ENCODE measurements at regions not wholly inside any gene's neighbourhood (a gene's known extent, or its start where the extent isn't known, plus 50 kb on each side); places are given as distances from the start of the nearest gene placed in this dataset.
"Not testable (repeated sequence)": the region's sequence is repeated elsewhere in the genome, so short reads cannot be mapped to it uniquely, and the experiment has no call there.

DNA sequence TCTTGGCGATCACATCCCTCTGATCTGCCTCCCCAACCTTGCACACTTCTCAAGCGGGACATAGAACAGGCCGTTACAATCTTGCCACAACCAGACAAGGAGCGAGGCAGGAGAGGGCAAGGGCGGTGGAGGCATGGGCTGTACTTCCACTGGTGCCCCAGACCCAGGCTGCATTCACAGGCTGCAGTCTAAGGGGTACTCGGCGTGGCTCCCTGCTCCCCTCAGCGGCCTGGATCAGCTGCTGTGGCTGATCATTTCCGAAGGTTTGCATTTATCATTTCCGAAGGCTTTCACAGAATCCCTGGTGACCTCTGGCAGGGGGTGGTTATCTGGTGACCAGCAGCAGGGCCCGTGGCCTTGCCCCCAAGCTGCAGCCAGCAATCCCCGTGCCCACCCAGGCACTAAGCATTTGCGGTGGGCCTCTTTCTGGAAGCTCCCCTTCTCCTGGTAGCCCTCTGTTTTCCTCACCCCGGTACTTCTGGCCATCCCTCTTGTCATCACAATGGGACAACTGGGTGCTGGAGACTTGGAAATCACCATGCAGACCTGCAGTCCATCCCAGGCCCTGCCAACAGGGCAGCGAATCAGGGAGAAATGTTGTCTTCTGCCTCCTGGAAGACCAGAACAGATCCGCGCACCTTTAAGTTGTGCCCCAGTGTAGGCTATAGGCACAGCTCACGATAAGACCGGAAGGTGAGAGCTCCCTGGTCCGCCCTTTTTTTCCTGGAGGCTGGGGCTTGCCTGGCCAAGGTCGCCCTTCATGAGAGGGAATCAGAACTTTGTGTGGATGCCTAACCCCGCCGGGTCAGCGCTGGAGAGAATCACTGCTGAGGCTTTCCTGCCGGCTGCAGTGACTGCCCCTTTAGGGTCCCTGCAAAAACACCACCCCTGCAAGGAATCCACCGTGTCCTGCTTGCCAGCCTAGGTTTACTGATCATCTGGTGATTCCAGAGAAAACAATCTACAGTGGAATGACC is 1739.1 kb downstream of the TP53TG3F start:
- DNase-seq, result no peak

DNA sequence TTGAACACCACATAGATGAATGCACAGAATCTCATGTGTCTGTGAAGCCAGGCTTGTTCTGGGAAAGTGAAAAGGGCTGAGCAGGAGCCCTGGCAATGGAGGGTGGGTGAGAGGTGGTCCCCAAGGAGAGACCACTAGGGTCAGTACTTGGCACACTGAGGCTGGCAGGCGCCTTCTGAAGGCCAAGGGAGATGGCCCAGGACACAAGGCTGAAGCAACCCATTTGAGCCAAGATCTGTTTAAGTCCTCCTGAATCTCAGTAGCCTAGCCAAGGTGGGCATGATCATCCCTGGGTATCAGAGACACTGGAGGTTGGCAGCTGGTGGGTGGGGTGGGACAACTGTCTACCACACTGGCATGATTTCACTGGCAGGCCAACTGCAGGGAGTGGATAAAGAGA is 1741.2 kb downstream of the TP53TG3F start:
- no peak for DNase-seq

DNA sequence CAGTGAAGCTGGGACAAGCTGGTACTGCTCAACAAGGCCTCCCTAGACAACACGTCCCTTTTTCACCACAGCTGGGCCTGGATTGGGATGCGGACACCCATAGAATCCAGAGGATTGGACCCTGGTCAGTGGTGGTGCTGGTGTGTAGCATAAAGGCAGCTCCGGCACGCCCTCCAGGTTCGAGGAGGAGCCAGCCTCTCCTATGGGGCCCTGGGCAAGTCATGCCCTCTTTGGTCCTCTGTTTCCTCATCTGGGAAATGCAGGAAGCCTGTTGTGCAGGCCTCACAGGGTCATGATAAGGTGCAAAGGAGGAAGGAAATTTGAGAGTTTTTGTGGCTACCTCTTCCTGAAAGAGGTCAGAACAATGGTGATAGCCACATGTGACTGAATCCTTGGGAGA is 1741.7 kb downstream of the TP53TG3F start:
- DNase-seq, result no peak

DNA sequence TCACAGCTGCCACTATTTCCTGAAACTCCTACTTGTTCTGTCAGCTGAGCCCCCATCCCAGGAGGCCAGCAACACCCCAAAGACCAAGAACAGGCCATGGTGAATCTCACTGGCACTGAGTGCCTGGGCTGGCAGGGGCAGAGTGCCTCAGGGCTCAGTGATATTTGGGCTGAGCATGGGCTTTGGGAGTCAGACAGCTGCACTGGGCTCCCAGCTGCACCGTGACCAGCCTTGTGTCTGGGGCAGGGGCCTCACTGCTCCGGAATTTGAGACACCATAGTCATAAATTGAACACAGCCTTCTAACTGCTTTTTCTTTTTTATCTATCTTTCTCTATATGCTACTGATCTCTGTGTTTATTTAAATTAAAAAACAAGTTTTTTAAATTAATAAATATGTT is 1744.2 kb downstream of the TP53TG3F start:
- no peak for DNase-seq

DNA sequence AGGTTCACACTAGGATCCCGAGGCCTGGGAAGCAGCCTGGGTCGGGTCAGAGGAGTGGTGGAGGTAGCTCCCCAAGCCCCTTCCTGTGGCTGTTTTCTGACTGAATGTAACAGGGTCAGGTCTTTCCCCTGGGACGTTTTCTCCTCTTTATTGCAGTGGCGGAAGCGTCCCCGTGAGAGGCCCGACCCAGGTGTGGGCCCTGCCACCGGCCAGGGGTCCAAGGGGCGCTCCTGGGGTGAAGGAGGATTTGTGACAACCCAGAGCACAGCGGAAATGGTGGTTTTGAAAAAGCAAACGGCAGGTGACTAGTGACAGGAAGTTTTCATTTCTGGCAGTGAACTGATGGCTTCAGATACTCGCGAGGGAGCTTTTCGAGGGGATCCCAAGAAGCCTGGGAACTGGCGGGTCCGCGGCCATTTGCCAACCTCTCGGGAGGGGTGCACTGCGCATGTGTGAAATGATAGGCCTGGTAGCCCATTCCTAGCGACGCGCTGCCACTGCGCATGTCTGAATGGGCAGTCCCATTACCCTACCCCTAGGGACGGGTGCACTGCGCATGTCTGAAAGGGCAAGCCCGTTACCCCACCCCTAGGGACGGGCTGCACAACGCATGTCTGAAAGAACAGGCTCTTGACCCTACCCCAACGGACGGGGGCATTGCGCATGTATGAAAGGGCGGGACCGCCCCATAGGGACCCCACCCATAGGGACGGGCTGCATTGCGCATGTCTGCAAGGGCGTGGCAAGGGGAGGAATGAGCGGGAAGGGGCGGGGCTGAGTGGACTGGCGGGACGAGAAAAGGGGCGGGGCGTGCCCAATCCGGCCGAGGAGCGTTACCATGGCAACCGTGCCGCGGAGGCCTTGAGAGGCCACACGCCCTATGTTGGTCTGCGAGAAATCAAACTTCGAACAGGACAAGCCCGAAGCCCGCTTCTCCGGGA is 1747.9 kb downstream of the TP53TG3F start:
- no peak for DNase-seq

DNA sequence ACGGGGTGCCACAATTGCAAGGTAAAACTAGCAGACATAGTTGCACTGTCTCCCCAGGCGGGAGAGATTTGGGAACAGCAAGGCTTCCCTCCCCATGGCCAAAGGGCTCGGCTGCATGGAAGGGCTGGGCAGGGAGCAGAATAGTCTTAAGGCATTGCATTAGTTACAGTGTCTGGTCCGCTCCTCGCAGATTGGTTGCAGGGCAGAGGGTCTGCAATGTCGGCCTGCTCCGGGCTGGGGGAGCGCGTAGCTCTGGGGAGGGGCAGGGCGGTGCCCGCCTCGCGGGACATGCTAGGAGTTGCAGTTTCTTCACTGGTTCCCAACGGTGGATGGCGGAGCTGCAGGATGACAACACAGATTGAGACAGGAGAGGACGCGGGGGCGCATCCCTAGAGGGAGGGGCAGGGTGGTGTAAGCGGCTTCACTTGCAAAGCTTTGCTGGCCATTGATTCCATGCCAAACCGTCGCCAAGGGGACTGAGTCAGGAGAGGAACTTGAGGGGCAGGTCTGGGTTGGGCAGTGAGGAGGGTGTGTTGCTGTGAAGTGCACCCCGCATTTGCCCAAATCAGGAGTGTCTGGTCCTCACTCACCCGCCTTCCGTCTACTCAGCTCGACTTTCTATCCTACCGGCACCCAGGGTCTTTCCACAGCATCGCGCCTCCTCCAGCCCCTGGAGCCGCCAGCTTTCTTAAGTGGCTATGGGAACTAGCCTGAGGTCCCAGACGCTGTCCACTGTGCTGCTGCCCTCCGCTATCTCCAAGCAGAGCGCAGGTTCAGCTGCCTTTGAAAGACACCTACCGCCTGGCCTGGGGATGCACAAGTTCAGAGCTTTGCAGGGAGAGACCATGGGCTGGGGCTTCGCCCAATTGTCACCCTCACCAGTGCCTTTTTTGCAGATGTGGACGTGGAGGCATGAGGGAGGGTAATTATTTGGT is 1748.9 kb downstream of the TP53TG3F start:
- DNase-seq, result no peak

DNA sequence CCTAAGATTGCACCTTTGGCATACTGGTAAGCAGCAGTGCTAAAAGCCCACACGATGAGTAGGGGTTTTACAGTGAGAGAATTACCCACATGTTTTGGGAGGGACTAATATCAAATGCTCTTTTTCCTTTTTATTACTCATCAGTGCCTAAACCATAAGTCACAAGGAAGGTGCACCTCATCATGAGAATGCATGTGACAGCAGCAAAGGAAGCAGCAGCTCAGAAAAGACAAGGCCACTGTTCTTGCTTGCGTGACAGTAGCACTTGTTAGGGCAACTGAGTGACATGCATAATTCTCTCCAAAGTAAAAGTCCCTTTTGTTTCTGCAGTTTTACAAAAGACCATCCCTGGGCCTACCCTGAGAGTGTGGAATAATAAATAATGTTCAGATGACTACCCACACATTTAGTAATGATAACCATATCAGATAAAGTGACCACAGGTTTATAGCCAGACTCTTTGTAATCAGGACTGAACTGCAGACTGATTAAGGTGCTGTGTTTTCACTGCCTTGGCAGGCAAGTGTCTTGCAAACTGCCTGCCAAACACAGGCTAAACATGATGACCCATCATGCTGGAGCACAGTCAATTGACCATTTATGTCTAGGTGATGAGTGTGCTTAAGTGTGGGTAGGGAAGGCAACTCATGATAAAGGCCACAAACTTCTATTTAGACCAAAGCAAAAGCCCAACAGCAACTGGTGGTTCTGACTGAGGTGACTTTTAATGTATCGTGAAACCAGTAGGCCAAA is 1751.4 kb downstream of the TP53TG3F start:
- peak; percentile 19 for DNase-seq

DNA sequence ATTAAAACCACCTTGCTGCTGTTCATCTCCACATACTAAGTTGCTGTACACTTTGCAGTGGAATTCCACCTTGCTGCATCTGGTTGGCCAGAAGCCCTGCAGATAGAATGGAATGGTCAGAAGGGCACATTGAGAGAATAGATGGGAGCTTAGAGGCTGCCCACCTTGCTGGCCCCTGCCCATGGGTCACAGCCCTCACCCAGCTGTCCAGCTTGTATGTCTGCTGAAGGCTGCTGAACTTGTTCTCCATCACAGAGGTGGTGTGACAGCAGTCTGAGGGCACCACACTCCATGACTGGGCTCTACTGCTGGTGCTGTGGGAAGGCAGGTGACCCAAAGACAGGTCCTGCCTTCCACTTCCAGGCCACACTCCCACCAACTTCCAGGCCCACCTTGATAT is 1755.4 kb downstream of the TP53TG3F start:
- no peak for DNase-seq

DNA sequence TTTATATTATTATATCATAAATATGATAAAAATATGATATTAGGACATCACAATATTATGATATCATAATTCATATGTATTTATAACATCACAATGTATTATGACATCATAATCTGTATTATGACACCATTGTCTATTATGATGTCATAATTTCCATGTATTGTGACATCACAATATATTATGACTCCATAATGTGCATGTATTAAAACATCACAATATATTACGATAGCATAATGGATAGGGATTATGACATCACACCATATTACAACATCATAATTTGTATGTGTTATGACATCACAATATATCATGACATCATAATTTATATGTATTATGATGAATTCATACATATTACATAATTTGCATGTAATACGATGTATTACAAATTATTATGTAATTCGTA is 1755.9 kb downstream of the TP53TG3F start:
- DNase-seq, result no peak

DNA sequence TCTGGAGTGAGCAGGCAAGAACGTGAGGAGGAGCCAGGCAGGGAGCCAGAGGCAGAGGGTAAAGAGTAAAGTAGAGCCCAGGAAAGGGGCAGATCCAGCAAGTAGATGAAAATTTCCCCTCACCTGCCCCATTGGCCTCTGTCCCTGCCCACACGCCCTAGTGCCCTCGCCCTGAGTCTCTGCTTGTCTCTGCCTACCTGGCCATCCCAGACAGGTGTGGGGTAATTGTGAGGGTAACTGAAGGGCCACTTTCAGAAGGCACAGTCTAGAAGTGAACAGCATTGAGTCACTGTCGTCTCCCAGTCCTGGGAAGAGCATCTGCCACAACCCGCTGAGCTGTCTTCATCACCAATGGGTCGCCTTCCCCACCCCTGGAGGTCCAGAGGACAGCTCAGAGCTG is 1756.8 kb downstream of the TP53TG3F start:
- DNase-seq, result not testable (repeated sequence)

DNA sequence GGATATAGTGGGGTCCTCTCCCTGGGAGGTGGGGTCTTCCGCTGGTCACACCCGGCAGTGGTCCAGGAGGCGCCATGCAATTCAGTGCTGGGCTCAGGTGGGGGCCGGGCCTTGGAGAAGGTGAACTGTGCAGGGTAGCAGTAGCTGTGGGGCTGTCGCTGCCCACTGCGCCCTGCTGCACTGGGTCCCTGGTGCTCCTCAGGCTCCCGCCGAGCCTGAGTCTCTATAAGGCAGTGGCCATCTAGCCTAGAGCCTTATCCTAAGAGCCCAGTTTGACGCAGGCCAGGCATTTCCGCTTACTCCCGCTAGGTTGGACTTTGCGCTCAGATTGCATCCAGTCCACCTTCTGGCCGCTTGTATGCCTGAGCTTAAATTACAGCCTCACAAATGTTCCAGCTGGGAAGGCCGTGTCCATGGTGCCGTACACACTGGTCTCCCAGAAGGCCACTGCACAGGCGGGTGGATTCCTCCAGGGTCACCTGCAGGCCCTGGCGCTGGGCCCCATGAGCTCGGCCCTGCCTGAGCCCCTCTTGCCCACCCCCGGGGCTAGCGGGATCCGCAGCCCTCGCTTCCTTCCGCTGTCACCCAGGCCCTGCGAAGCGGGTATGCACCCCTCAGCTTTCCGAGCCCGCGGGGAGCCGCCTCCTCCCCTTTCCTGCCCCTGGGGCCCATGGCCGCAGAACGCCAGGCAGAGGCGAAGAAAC is 1762.2 kb downstream of the TP53TG3F start:
- DNase-seq, result no peak

DNA sequence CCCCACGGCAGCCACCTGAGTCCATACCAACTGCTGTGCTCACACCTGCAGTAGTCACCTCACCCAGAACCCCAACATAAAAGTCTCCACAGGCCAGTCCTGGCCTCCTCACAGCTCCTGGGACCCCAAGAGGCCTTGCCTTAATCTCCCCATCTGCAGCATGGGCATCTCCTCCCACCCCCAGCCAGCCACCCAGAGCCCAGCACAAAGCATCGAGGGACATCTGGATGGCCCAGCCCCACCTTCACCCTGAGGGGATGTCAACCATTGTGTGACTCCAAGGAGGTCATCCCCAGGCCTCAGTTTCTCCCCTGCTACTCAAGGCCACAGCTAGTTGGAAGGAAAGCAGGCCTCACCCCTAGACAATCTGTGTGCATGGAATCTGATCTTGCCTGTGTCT is 1775.3 kb downstream of the TP53TG3F start:
- no peak for DNase-seq

DNA sequence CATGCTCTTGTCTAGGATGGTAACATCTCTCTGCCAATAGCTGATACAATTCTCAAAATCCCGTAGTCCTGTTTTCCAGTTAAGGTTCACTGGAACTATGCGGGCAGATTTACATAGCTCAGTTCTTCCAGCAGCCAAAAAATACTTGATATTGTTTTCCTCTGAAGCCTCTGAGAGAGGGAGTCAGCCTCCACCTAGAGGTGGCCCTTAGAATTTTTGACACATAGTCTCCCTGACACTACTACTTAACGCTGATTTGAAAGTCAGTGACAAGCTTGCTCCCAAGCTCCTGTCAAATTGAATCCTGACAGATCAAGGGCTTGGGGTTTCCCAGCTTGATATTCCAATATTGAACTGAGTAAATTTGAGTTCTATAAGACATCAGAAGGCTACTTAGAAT is 1780.1 kb downstream of the TP53TG3F start:
- DNase-seq, result no peak

DNA sequence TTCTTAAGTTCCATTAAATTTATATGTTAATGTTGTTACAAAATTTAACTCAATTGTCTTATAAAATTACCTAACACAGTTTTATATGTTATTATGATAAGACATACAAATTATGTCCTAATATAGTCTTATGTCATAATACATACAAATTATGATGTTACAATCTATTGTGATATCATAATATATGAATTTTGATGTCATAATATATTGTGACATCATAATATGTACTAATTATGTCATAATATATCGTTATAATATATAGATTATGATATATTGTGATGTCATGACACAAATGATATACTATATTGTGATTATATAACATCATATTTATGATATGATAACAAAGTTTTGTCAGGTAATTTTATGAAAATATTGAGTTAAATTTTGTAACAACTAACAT is 1789.6 kb downstream of the TP53TG3F start:
- DNase-seq, result no peak

DNA sequence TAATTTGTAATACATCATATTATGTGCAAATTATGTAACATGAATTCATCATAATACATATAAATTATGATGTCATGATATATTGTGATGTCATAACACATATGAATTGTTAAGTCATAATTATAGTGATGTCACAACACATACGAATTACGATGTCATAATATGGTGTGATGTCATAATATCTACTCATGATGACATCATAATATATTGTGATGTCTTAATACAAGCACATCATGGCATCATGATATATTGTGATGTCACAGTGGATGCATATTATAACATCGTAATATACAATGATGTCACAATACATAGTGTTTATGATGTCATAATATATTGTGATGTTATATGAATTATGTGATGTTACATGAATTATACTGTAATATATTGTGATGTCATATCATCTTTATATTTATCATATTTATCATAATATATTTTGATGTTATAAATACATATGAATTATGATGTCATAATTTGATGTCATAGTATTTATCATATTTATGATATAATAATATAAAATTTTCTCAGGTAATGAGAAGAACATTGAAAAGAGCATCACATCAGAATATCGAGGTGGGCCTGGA is 1793.0 kb downstream of the TP53TG3F start:
- DNase-seq, result no peak

DNA sequence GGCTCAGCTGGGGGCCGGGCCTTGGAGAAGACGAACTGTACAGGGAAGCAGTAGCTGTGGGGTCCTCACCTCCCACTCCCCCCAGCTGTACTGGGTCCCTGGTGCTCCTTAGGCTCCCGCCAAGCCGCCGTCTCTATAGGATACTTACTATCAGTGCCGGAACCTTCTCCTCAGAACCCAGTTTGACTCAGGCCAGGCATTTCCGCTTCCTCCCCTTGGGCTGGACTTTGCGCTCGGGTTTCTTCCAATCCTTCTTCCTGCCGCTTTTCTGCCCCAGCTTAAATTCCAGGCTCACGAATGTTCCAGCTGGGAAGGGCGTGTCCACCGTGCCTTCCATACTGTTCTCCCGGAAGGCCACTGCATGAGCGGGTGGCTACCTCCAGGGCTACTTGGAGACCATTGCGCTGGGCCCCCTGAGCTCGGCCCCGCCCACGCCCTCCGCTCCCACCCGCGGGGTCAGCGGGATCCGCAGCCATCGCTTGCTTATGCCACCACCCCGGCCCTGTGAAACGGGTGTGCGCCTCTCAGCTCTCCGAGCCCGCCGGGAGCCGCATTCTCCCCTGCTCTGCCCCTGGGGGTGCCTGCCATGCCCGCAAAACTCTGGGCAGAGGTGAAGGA is 1795.9 kb downstream of the TP53TG3F start:
- DNase-seq, result no peak

DNA sequence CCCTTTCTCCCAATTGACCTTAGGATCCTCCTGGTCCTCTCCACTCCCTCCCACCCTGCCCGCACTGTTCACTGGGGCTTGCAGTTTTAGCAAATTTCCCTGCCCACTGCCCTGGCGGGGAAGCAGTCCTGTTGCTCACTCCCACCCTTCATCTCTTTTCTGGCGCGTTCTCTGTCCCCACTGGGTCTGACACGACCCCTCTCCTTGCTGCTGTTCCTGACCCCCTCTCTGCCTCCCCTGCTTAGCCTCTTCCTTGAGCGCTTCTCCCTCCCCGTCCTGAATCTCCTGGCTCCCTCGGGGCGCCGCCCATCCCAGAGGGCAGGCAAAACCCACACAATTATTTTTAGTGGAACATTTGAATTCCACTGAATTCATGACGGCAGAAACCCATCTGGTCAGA is 1796.4 kb downstream of the TP53TG3F start:
- no peak for DNase-seq

DNA sequence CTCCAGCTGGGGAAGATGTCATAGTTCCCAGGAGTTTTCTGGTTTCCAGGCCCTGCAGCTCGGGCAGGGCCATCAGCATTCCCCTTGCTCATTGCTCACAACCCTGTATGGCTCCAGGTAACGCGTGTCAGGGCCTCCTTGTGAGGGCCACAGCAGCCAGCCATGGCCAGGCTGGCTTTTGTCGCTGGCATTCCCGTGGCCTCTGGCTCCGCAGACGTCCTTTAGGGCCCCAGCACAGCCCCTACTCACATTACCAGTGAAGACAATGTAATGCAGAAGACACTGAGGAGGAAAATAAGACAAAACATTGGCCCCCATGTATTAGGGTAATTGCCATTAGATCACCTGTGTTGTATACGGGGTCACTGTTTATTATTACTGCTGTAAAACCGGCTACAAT is 1799.0 kb downstream of the TP53TG3F start:
- DNase-seq, result no peak

DNA sequence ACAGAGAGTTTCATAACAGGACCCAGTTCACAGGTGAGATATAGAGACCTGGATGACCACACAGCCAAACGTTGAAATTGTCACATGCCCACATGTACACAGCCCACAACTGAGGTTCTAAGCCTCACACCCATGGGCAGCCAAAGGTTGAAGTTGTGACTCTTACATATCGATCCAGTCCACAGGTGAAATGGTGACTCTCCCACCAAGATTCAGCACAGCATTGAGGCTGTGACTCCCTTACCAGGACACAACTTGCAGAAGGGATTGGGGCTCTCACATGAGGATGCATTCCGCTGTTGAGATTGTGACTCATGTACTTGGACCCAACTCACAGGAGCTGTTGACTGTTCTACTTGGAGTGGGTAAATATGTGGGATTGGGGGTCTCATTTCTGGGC is 1836.4 kb downstream of the TP53TG3F start:
- no peak for DNase-seq

DNA sequence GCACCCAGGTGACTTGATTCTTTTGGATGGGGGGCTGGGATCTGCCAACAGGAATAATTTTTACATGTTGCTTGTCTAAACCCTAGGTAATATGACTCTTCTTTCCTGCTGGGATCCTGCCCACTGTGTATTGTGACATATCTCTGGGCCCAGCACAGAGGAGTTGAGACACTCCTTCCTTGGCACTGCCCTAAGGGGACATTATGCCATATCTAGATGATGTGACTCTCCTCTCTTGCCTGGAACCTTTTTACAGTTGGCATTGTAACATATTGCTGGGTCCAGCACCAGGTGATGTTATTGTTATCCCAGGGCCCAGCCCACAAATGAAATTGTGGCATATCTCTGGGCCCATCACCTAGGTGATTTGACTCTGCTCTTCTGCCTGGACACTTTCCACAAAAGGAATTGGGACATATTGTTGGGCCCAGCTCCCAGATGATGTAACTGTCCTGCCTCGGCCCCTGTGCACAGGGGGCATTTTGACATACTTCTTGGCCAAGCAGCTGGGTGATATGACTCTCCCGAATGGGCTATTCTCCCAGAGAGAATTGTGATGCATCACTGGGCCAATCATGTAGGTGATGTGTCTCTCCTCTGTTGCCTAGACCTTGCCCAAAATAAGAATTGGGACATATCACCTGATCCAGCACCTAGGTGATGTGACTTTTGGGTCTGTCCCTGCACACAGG is 1837.7 kb downstream of the TP53TG3F start:
- no peak for DNase-seq
